HG02763 (cell line): ENCODE measurements at regions not wholly inside any gene's neighbourhood (a gene's known extent, or its start where the extent isn't known, plus 50 kb on each side); places are given as distances from the start of the nearest gene placed in this dataset.
"Not testable (repeated sequence)": the region's sequence is repeated elsewhere in the genome, so short reads cannot be mapped to it uniquely, and the experiment has no call there.

Source experiments
- ATAC-seq: cut with Tn5 transposase; IDR thresholded peaks from one replicate; pipeline ENCODE4 v1.9.1; 2021; ENCODE audit warnings: mild to moderate bottlenecking, moderate library complexity; ENCODE audit not compliant: unreplicated experiment

GRCh38 chrX:40530509-40530908 lies 50.3 kb upstream of the ATP6AP2 start:
- no peak for ATAC-seq

- ATAC-seq, result no peak
Observed at GRCh38 chrX:40527543-40527942, 53.2 kb upstream of the ATP6AP2 start.

GRCh38 chrX:40526412-40526811 lies 54.4 kb upstream of the ATP6AP2 start:
- ATAC-seq, result no peak

- not testable (repeated sequence) for ATAC-seq
Observed at GRCh38 chrX:40525901-40526300, 54.9 kb upstream of the ATP6AP2 start.

- no peak for ATAC-seq
Observed at GRCh38 chrX:40524423-40524822, 56.3 kb upstream of the ATP6AP2 start.

GRCh38 chrX:40523852-40524251 lies 56.9 kb upstream of the ATP6AP2 start:
- ATAC-seq, result no peak

GRCh38 chrX:40521868-40522450 lies 58.8 kb upstream of the ATP6AP2 start:
- ATAC-seq, result no peak

- no peak for ATAC-seq
Observed at GRCh38 chrX:40514376-40514775, 66.4 kb upstream of the ATP6AP2 start.

GRCh38 chrX:40513835-40514234 lies 66.9 kb upstream of the ATP6AP2 start:
- no peak for ATAC-seq

GRCh38 chrX:40513012-40513411 lies 67.8 kb upstream of the ATP6AP2 start:
- no peak for ATAC-seq

- no peak for ATAC-seq
Observed at GRCh38 chrX:40511258-40511657, 69.5 kb upstream of the ATP6AP2 start.

- no peak for ATAC-seq
Observed at GRCh38 chrX:40508560-40508959, 72.2 kb upstream of the ATP6AP2 start.

- no peak for ATAC-seq
Observed at GRCh38 chrX:40506201-40506985, 74.4 kb upstream of the ATP6AP2 start.

GRCh38 chrX:40504801-40505605 lies 75.8 kb upstream of the ATP6AP2 start:
- no peak for ATAC-seq

GRCh38 chrX:40503094-40503493 lies 77.7 kb upstream of the ATP6AP2 start:
- ATAC-seq, result no peak

GRCh38 chrX:40502688-40503087 lies 78.1 kb upstream of the ATP6AP2 start:
- no peak for ATAC-seq

- no peak for ATAC-seq
Observed at GRCh38 chrX:40501164-40501855, 79.5 kb upstream of the ATP6AP2 start.

GRCh38 chrX:40496728-40497127 lies 84.0 kb upstream of the ATP6AP2 start:
- ATAC-seq, result no peak

- no peak for ATAC-seq
Observed at GRCh38 chrX:40495659-40496058, 85.1 kb upstream of the ATP6AP2 start.

- ATAC-seq, result no peak
Observed at GRCh38 chrX:40494005-40494404, 86.8 kb upstream of the ATP6AP2 start.

GRCh38 chrX:40488296-40488695 lies 92.5 kb upstream of the ATP6AP2 start:
- no peak for ATAC-seq
